Nephron (organoid): ENCODE measurements at regions not wholly inside any gene's neighbourhood (a gene's known extent, or its start where the extent isn't known, plus 50 kb on each side); places are given as distances from the start of the nearest gene placed in this dataset.
A peak's percentile ranks its signal among the peaks of the same experiment; 100 is the strongest.

Experiments used
- H3K27ac Mint-ChIP-seq, 3 experiments: 2 replicates each; pipeline ENCODE4 v1.8.0; 2020; ENCODE audit warnings: mixed read lengths in 3 of 3, mild to moderate bottlenecking in 2 of 3, moderate library complexity in 1 of 3
- H3K27me3 Mint-ChIP-seq: 2 replicates; pipeline ENCODE4 v1.8.0; 2021; ENCODE audit warnings: low read depth, mild to moderate bottlenecking, moderate library complexity, mixed read lengths
- H3K36me3 Mint-ChIP-seq: 2 replicates; pipeline ENCODE4 v1.8.0; 2020; ENCODE audit warnings: low read depth, mixed read lengths
- H3K4me1 Mint-ChIP-seq: 2 replicates; pipeline ENCODE4 v1.8.0; 2020; ENCODE audit warnings: mixed read lengths
- H3K4me3 Mint-ChIP-seq, 3 experiments: 2 replicates each; pipeline ENCODE4 v1.8.0; 2020; ENCODE audit warnings: mild to moderate bottlenecking in 3 of 3, mixed read lengths in 3 of 3, moderate library complexity in 2 of 3
- H3K9me3 Mint-ChIP-seq: 2 replicates; pipeline ENCODE4 v1.8.0; 2020; ENCODE audit warnings: mixed read lengths
- TF ChIP-seq, protein P1 (sequence below), 3 experiments: fragments of 200-600 bp; sonication (generic); IDR thresholded peaks; one replicate each; pipeline ENCODE4 v1.5.0; 2021; ENCODE audit warnings: antibody characterized with exemption in 3 of 3; ENCODE audit not compliant: unreplicated experiment in 3 of 3

DNA sequence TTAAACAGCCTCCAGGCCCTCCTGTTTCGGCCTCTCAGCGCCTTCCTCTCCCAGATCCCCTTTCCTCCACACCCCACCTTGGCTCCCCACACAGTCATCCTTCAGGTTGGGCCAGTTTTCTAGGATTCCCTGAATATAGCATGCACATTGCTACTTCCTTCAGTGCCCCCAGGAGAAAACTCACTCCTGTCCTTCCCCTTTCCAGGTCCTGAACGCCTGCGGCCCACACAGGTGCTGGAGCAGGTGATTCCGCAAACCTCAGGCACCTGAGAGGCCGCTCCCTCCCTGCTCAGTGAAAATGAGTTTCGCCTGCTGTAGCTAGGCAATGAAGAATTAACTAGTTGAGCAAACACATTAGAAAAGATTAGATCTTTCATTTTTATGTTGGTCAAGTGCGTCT is 185.0 kb downstream of the MED10 start:
- Mint-ChIP-seq H3K27me3 (no peaks in the 10 kb centered on the region), H3K4me3 (no peak overlapping the region), H3K4me1 (no peaks in the 10 kb centered on the region), H3K27ac (peak overlapping the region in 1 of 3 experiments; percentile 40), H3K36me3 (no peaks in the 10 kb centered on the region), H3K9me3 (peaks cover 3% of the 10 kb centered on the region)
- TF ChIP-seq, protein P1, sequence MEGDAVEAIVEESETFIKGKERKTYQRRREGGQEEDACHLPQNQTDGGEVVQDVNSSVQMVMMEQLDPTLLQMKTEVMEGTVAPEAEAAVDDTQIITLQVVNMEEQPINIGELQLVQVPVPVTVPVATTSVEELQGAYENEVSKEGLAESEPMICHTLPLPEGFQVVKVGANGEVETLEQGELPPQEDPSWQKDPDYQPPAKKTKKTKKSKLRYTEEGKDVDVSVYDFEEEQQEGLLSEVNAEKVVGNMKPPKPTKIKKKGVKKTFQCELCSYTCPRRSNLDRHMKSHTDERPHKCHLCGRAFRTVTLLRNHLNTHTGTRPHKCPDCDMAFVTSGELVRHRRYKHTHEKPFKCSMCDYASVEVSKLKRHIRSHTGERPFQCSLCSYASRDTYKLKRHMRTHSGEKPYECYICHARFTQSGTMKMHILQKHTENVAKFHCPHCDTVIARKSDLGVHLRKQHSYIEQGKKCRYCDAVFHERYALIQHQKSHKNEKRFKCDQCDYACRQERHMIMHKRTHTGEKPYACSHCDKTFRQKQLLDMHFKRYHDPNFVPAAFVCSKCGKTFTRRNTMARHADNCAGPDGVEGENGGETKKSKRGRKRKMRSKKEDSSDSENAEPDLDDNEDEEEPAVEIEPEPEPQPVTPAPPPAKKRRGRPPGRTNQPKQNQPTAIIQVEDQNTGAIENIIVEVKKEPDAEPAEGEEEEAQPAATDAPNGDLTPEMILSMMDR (IDR thresholded peaks at IDR 0.05; ENCODE audit: unreplicated experiment in 3 of 3): no peak

DNA sequence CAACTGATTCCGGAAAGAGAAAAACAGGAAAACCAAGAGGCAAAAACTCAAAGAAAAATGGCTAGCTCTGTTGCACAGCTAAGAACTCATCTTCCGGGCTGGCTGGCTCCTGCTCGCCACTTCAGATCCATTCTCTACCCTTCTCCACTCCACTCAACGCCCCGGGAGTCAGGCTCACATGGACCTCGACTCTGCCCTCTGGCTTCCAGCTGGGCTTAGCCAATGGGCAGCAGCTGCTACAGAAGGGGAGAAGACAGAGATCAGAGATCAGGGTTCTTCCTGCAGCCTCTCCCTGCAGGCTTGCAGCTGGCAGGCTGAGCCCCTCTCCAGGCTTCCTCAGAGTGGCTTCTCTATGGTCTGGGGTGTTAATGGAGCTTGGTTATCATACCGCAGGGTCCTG is 187.5 kb downstream of the MED10 start:
- Mint-ChIP-seq H3K27me3 (no peaks in the 10 kb centered on the region), H3K27ac (no peak overlapping the region), H3K9me3 (no peaks in the 10 kb centered on the region), H3K36me3 (no peaks in the 10 kb centered on the region), H3K4me1 (no peaks in the 10 kb centered on the region), H3K4me3 (no peak overlapping the region)
- TF ChIP-seq, protein P1 (IDR thresholded peaks at IDR 0.05; ENCODE audit: unreplicated experiment in 3 of 3): no peak

DNA sequence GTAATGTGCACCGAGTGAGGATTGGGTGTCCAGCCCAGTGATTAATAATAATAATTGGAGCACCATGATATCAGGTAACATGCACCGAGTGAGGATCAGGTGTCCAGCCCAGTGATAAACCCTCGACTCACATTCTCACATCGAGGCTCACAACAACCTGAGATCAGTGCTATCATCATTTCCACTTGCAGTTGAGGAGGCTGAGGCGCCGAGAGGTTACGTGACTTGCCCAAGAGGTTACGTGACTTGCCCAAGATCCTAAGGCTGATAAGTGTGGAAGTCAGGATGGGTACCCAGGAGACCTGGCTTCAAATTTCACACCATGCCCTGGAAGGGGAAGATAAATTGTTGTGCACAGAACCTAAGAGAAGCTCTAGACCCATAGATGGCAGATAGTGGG is 189.4 kb downstream of the MED10 start:
- no peaks in the 10 kb centered on the region for H3K27me3 Mint-ChIP-seq

DNA sequence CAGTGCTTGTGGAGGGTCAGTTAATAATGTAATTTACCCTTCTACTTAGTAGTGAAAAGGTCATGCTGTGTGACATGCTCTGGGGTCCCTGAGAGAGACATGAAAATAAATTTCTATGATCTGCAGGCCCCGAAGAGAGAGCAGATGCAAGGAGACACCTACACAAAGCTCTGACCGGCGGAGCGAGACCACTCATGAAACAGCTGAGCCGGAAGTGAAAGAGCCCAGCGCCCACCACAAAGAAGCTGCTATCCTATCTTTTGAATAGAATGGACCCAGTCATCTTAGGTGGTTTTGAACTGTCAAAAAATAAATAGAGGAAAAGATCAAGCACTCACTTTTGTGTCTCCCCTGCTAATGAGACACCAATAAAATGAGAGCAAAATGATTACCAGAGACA is 190.0 kb downstream of the MED10 start:
- TF ChIP-seq, protein P1 (IDR thresholded peaks at IDR 0.05; ENCODE audit: unreplicated experiment in 3 of 3): no peak
- no peak overlapping the region for H3K4me3 Mint-ChIP-seq
- no peaks in the 10 kb centered on the region for H3K27me3 Mint-ChIP-seq
- no peak overlapping the region for H3K27ac Mint-ChIP-seq
- H3K4me1 Mint-ChIP-seq: no peaks in the 10 kb centered on the region
- H3K9me3 Mint-ChIP-seq: peaks cover 3% of the 10 kb centered on the region
- no peaks in the 10 kb centered on the region for H3K36me3 Mint-ChIP-seq

More for the DNA sequence above, 189.4 kb downstream of the MED10 start:
- TF ChIP-seq, protein P1 (IDR thresholded peaks at IDR 0.05; ENCODE audit: unreplicated experiment in 3 of 3): no peak
- Mint-ChIP-seq H3K36me3 (no peaks in the 10 kb centered on the region), H3K9me3 (peaks cover 3% of the 10 kb centered on the region), H3K4me1 (no peaks in the 10 kb centered on the region), H3K27ac (no peak overlapping the region), H3K4me3 (no peak overlapping the region)

DNA sequence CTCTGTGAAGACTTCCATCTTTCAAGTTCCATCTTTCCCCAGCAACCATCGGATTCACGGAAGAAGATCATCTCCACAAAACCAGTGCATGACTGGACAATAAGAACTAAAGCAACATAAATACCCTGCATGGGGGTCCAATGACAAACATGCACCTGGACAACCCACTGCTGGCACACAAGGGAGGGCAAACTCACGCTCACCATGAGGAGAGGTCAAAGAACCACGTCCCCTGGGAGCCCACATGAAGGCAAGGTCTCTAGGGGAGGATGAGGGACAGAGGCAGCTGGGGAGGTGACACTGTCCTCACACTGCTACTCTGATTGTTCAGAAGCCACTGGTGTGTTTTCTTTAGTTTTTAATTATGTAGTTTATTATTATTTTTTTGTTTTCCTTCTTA is 190.8 kb downstream of the MED10 start:
- Mint-ChIP-seq H3K9me3 (peaks cover 3% of the 10 kb centered on the region), H3K36me3 (no peaks in the 10 kb centered on the region), H3K27ac (no peak overlapping the region), H3K4me1 (no peaks in the 10 kb centered on the region), H3K4me3 (no peak overlapping the region), H3K27me3 (peaks cover 3% of the 10 kb centered on the region)
- TF ChIP-seq, protein P1 (IDR thresholded peaks at IDR 0.05; ENCODE audit: unreplicated experiment in 3 of 3): no peak

DNA sequence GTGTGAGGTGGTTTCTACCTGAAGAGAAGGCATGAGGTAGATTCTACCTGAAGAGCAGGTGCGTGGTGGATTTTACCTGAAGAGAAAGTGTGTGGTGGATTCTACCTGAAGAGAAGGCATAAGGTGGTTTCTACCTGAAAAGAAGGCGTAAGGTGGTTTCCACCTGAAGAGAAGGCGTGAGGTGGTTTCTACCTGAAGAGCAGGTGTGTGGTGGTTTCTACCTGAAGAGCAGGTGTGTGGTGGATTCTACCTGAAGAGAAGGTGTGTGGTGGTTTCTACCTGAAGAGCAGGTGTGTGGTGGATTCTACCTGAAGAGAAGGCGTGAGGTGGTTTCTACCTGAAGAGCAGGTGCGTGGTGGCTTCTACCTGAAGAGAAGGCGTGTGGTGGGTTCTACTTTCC is 192.8 kb downstream of the MED10 start:
- Mint-ChIP-seq H3K36me3 (no peaks in the 10 kb centered on the region), H3K4me1 (no peaks in the 10 kb centered on the region), H3K4me3 (peak overlapping the region in 1 of 3 experiments; percentile 37), H3K27me3 (peaks cover 16% of the 10 kb centered on the region), H3K27ac (no peak overlapping the region), H3K9me3 (peaks cover 3% of the 10 kb centered on the region)
- TF ChIP-seq, protein P1 (IDR thresholded peaks at IDR 0.05; ENCODE audit: unreplicated experiment in 3 of 3): no peak
